GM18951 (cell line): ENCODE measurements at regions not wholly inside any gene's neighbourhood (a gene's known extent, or its start where the extent isn't known, plus 50 kb on each side); places are given as distances from the start of the nearest gene placed in this dataset.

ENCODE experiments used
- POLR2A ChIP-seq: IDR thresholded peaks from 4 replicates; pipeline ENCODE4 v1.6.1; 2011; ENCODE audit warnings: mild to moderate bottlenecking; ENCODE audit not compliant: insufficient read length, insufficient read depth; ENCODE audit errors: extremely low read depth
- in situ Hi-C: fragments of 300-500 bp; cut with MboI; formaldehyde crosslinking; loops from one replicate; pipeline ENCODE4 v1.12.0; 2022; ENCODE audit warnings: low sequenced_read_pairs, mixed read lengths, inconsistent platforms; ENCODE audit not compliant: unreplicated experiment

DNA sequence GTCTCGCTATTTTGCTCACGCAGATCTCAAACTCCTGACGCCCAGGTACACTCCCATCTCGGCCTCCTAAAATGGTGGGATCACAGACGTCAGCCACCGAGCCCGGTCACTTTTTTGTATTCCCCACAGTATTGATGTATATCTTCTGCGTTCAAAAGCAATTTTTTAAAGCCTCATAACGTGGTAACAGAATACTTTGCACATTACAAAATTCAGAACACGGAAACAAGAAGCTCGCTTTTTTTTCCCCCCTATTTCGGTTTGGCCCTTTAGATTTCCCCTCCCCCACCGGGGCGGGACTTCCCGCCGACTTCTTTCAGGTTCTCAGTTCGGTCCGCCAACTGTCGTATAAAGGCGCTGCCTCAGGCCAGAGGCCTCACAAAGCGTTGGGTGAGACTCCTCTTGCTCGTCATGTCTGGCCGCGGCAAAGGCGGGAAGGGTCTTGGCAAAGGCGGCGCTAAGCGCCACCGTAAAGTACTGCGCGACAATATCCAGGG, 88.4 kb downstream of the OR2B2 start:
- in situ Hi-C loops: loop anchor here (25.0 kb wide), 1 partner anchor 1586 kb away; a partner anchor contains a TSS
- peak; percentile 49 for TF ChIP-seq POLR2A

GRCh38 chr6:27816906-27817305, 95.3 kb downstream of the OR2B2 start:
- TF ChIP-seq POLR2A: no peak
- in situ Hi-C loops: loop anchor here (10.0 to 25.0 kb wide), 2 partner anchors 1580 to 1792 kb away; a partner anchor contains a TSS

DNA sequence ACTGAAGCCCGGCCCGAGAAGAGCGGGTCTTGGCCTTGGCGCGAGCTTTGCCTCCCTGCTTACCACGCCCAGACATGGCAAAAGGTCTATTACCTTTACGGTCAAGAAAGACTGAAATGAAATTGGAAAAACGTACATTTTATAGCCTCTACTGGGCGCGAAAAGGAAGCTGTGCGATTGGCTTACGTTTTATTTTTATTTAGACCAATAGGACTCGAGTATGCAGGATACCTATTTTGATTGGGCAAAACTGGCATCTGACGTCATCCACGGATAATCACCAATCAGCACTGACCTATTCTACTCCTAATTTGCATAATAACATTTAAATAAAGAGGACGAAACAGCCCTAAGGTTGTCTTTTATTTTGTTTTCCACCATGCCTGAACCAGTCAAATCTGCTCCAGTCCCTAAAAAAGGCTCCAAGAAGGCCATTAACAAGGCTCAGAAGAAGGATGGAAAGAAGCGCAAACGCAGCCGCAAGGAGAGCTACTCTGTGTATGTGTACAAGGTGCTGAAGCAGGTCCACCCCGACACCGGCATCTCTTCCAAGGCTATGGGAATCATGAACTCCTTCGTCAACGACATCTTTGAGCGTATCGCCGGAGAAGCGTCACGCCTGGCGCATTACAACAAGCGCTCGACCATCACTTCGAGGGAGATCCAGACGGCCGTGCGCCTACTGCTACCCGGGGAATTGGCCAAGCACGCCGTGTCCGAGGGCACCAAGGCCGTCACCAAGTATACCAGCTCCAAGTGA, 97.4 kb downstream of the OR2B2 start:
- peak; percentile 97 for TF ChIP-seq POLR2A
- in situ Hi-C loops: loop anchor here (10.0 to 25.0 kb wide), 2 partner anchors 1578 to 1790 kb away; a partner anchor contains a TSS

GRCh38 chr6:27814415-27814664, 97.9 kb downstream of the OR2B2 start:
- in situ Hi-C loops: loop anchor here (10.0 to 25.0 kb wide), 2 partner anchors 1577 to 1790 kb away; a partner anchor contains a TSS

DNA sequence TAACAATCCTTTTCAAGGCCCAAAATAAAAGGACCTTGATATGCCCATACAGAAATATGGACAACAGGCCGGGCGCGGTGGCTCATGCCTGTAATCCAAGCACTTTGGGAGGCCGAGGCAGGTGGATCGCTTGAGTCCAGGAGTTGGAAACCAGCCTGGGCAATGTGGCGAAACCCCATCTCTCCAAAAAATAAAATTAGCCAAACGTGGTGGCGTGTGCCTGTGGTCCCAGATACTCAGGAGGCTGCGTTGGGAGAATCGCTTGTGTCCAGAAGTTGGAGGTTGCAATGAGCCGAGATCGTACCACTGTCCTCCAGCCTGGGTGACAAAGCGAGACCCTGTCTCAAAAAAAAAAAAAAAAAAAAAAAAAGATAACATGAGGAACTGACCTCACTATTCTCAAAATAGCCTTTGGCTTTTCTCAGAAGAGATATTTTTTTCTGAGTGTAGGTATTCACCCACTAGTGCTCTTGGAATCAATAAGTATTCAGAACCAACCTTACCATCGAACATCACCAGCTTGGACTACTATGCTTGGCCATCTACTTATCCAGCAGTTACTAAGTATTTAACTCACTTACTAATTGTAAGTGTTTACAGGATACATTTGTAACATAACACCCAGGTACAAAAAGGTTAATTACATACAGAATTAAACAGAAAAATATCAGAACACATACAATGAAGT, 99.2 kb downstream of the OR2B2 start:
- no peak for TF ChIP-seq POLR2A
- in situ Hi-C loops: loop anchor here (10.0 to 25.0 kb wide), 2 partner anchors 1576 to 1788 kb away; a partner anchor contains a TSS

GRCh38 chr6:27812078-27812804, 100.0 kb downstream of the OR2B2 start:
- in situ Hi-C loops: loop anchor here (10.0 to 25.0 kb wide), 2 partner anchors 1575 to 1787 kb away; a partner anchor contains a TSS
- TF ChIP-seq POLR2A: no peak

DNA sequence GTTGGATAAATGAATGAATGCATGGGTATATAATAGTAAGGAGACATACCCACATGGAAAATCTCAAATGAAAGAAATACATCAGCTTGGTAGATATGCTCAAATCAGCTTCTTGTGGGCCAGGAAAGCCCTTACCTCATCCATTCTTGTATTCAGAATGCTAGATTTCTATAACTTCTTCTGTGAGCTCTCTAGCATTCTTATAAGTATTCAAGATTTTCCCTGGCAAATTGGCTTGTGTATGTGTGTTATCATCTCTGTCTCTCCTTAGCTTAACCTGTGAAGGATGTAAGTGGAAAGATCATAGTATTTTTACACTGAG, 100.8 kb downstream of the OR2B2 start:
- in situ Hi-C loops: loop anchor here (10.0 to 25.0 kb wide), 2 partner anchors 1574 to 1787 kb away; a partner anchor contains a TSS
- TF ChIP-seq POLR2A: no peak

- in situ Hi-C loops: loop anchor here (10.0 to 25.0 kb wide), 2 partner anchors 1574 to 1786 kb away; a partner anchor contains a TSS
Measured at GRCh38 chr6:27810768-27811450, 101.3 kb downstream of the OR2B2 start.

DNA sequence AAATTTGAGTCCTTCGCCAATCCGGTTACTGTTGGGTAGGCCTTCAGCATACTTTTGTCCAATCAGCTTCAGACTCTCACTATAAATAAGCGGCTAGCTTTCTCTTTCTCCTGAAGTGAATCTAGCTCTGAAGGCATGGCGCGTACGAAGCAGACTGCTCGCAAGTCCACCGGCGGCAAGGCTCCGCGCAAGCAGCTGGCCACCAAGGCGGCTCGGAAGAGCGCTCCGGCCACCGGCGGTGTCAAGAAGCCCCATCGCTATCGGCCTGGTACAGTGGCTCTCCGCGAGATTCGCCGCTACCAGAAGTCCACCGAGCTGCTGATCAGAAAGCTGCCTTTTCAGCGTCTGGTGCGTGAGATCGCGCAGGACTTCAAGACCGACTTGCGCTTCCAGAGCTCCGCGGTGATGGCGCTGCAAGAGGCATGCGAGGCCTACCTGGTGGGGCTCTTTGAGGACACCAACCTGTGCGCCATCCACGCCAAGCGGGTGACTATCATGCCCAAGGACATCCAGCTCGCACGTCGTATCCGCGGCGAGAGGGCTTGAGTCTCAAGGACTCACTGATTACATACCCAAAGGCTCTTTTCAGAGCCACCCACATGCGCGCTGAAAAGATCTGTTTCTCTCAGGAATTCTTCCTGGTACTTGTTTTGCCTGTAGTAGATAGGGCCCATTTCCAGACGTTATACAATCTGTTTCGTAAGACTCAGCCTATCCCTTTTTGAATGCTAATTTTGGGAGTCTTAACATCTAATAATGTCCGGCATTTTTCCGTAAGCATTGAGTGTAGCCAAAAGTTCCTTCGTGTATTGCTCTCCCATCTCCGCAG, 102.0 kb downstream of the OR2B2 start:
- in situ Hi-C loops: loop anchor here (10.0 to 25.0 kb wide), 2 partner anchors 1573 to 1785 kb away; a partner anchor contains a TSS
- TF ChIP-seq POLR2A: peak; percentile 100

More at GRCh38 chr6:27810768-27811450, 101.3 kb downstream of the OR2B2 start:
- no peak for TF ChIP-seq POLR2A

GRCh38 chr6:27809067-27809938, 102.9 kb downstream of the OR2B2 start:
- TF ChIP-seq POLR2A: no peak
- in situ Hi-C loops: loop anchor here (25.0 kb wide), 1 partner anchor 1572 kb away; a partner anchor contains a TSS
